HUES6 (cell line): ENCODE measurements at regions not wholly inside any gene's neighbourhood (a gene's known extent, or its start where the extent isn't known, plus 50 kb on each side); places are given as distances from the start of the nearest gene placed in this dataset.

Experiments used
- H3K27ac ChIP-seq: 2 replicates; pipeline ENCODE4 v1.7.0; 2013; ENCODE audit warnings: low read depth, mild to moderate bottlenecking, low read length, inconsistent platforms
- H3K27me3 ChIP-seq: 2 replicates; pipeline ENCODE4 v1.6.1; 2013; ENCODE audit warnings: low read length; ENCODE audit not compliant: control insufficient read depth, insufficient read depth
- H3K36me3 ChIP-seq: 2 replicates; pipeline ENCODE4 v1.6.1; 2013; ENCODE audit warnings: low read length; ENCODE audit not compliant: control insufficient read depth, insufficient read depth
- H3K4me1 ChIP-seq: 2 replicates; pipeline ENCODE4 v1.6.1; 2013; ENCODE audit warnings: low read length; ENCODE audit not compliant: control insufficient read depth, insufficient read depth
- H3K4me3 ChIP-seq: 2 replicates; pipeline ENCODE4 v1.5.1; 2013; ENCODE audit warnings: low read depth, low read length
- H3K9ac ChIP-seq: one replicate; pipeline ENCODE4 v1.6.1; 2013; ENCODE audit warnings: mild to moderate bottlenecking, low read length
- H3K9me3 ChIP-seq: 2 replicates; pipeline ENCODE4 v1.6.1; 2013; ENCODE audit warnings: low read depth, low read length; ENCODE audit not compliant: control insufficient read depth, insufficient read depth

DNA sequence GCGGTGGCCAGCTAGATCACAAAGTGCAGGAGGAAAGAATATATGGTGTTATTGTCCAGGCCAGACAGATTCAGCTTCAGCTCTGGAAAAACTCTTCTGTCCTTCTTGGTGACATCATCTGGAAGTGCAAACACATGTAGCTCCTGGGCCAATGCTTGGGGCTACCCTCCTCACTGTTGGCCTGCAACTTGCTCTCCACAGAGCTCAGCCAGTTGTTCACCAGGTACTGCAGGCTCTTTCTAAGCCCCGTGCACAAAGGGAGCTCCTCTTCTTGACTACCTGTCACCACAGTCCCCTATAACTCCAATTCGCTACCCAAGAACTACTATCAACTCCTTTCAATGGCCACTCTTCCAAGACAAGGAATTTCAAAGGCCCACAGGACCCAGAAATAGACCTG is 1175.9 kb upstream of the CDH9 start:
- Histone ChIP-seq H3K36me3 (no peaks in the 10 kb centered on the region), H3K9me3 (no peaks in the 10 kb centered on the region), H3K4me3 (no peak overlapping the region), H3K27ac (no peak overlapping the region), H3K27me3 (no peaks in the 10 kb centered on the region), H3K4me1 (no peaks in the 10 kb centered on the region), H3K9ac (no peak overlapping the region)

DNA sequence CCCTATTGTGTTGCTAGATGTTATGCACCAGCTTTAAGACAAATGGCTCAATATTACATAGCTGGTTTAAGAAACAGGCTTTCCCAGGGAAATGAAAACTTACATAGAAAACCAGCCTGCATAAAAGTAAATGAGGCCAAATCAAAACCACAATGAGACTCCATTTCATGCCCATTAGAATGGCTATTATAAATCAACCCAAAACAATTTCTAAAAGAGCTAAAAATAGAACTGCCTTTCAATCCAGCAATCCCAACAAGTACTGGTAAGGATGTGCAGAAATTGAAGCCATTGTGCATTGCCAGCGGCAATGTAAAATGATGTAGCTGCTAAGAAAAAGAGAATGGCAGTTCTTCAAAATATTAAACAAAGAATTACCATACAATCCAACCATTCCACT is 1170.0 kb upstream of the CDH9 start:
- no peaks in the 10 kb centered on the region for H3K27me3 ChIP-seq
- H3K9me3 ChIP-seq, result no peaks in the 10 kb centered on the region
- no peak overlapping the region for H3K4me3 ChIP-seq
- no peak overlapping the region for H3K9ac ChIP-seq
- H3K27ac ChIP-seq, result no peak overlapping the region
- no peaks in the 10 kb centered on the region for H3K36me3 ChIP-seq
- H3K4me1 ChIP-seq, result no peaks in the 10 kb centered on the region

DNA sequence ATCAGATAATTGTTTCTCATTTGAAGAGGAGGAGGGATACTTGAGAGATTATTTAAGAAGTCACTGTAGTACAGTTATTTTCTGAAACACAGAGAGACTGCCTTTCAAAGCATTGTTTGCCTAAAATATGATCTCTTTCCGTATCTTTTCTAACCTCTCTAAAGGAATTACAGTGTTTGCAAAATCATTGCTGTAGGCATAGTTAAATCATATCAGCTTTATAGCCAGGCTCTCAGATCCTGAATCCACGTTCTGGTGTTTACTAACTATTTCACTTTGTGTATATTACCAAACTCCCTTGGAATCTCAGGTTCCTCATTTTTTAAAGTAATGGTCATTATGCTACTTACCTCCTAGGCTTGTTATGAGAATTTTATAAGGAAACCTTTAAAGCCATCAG is 1151.6 kb upstream of the CDH9 start:
- H3K27me3 ChIP-seq, result no peaks in the 10 kb centered on the region
- no peaks in the 10 kb centered on the region for H3K36me3 ChIP-seq
- no peaks in the 10 kb centered on the region for H3K9me3 ChIP-seq
- H3K4me3 ChIP-seq, result no peak overlapping the region
- H3K4me1 ChIP-seq, result no peaks in the 10 kb centered on the region
- H3K27ac ChIP-seq, result no peak overlapping the region
- no peak overlapping the region for H3K9ac ChIP-seq

DNA sequence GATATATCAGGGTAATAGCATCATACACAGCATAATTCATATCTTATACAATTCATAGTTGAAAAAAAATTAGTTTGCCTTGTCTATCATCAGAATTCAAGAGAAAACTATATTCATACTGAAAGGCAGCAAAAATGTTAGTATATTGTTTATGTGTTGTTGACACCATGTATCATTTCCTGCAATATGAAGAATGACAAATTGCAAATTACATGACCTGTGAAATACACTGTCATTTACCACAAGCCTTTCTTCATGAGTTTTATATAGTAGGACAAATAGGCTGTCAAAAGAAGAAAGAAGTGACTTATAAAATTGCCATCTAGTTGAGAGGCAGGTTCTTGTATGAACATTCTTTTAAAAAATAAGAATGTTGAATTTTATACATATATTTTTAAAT is 1136.3 kb upstream of the CDH9 start:
- Histone ChIP-seq H3K9ac (no peak overlapping the region), H3K9me3 (no peaks in the 10 kb centered on the region), H3K36me3 (no peaks in the 10 kb centered on the region), H3K27ac (no peak overlapping the region), H3K4me1 (no peaks in the 10 kb centered on the region), H3K27me3 (no peaks in the 10 kb centered on the region), H3K4me3 (no peak overlapping the region)

DNA sequence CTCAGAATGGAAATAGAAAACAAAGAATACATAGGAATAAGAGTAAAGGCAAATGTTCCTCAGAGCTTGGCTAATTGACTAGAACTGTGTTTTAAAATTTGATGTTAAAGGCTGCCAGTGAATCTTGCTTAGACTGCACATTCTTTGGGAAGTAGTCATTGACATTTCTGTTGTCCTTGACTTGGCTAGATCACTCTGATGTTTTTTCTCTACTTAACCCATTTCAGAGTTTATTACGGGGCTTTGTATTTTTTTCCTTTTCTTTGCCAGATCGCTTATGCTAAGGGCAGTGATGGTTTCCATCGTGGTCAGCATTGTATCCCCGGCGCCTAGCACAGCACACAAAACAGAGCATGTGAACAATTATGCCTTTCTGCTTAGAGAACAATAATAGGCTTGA is 1126.7 kb upstream of the CDH9 start:
- Histone ChIP-seq H3K27me3 (no peaks in the 10 kb centered on the region), H3K27ac (no peak overlapping the region), H3K4me3 (no peak overlapping the region), H3K4me1 (no peaks in the 10 kb centered on the region), H3K9me3 (no peaks in the 10 kb centered on the region), H3K9ac (no peak overlapping the region), H3K36me3 (no peaks in the 10 kb centered on the region)

DNA sequence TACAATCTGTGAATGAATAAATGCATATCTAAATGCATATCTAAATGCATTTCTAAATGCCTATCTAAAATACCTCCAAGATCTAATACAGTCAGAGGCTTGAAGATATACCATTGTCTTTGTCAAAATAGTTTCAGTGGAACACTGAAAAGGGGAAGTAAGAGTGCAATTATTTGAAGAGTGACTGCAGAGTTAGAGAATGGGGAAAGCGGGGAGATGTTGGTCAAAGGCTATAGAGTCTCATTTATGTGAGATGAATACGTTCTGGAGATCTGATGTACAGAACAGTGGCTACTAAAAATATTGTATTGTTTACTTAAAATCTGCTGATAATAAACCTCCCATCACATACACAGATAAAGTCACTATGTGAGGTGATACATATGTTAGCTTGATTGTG is 1126.2 kb upstream of the CDH9 start:
- no peak overlapping the region for H3K27ac ChIP-seq
- no peaks in the 10 kb centered on the region for H3K9me3 ChIP-seq
- no peaks in the 10 kb centered on the region for H3K36me3 ChIP-seq
- no peaks in the 10 kb centered on the region for H3K27me3 ChIP-seq
- H3K4me3 ChIP-seq, result no peak overlapping the region
- H3K9ac ChIP-seq, result no peak overlapping the region
- H3K4me1 ChIP-seq, result no peaks in the 10 kb centered on the region

DNA sequence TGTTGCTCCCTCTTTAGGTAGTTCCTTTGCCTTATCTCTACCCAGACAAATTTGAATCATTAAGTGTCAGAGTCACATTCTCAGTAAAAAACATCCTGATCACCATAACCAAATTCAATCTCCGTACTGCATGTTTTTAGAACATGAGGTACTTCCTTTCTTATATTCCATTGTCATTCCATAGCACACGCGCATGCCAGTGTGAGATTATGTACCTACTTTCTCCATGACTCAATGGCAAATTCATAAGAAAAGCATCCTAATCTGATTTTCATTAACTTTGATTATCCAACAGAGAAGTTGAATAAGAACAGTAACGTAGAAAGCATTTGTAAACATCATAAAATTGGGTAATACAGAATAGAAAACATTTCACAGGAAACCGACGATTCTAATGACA is 1118.6 kb upstream of the CDH9 start:
- Histone ChIP-seq H3K9ac (no peak overlapping the region), H3K27me3 (no peaks in the 10 kb centered on the region), H3K4me3 (no peak overlapping the region), H3K4me1 (peaks cover 5% of the 10 kb centered on the region; the same call in 1 of the 2 replicates), H3K27ac (no peak overlapping the region), H3K9me3 (no peaks in the 10 kb centered on the region), H3K36me3 (no peaks in the 10 kb centered on the region)

DNA sequence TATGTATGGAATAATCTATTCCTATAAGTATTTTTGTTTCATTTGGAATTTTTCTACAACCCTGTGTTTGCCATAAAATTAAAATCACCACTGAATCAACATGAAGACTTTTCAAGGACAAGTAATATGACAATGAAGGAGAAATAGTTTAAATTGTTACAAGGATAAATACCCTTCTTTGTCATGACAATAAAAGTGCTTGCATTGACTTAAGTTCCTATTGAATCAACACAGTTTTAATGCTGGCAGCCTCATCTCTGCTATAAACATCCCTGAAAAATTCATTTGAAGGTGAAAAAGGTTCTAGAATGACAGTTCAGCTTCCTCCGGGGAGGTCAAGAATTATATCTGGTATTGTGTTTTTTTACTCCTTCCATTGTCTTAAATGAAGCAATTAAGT is 1105.1 kb upstream of the CDH9 start:
- Histone ChIP-seq H3K9me3 (peaks cover 5% of the 10 kb centered on the region; the same call in 1 of the 2 replicates), H3K4me1 (0 out of 2 replicates have a peak, but pooled peaks cover 7% of the 10 kb centered on the region), H3K27me3 (no peaks in the 10 kb centered on the region), H3K4me3 (no peak overlapping the region), H3K27ac (no peak overlapping the region), H3K36me3 (no peaks in the 10 kb centered on the region), H3K9ac (no peak overlapping the region)

DNA sequence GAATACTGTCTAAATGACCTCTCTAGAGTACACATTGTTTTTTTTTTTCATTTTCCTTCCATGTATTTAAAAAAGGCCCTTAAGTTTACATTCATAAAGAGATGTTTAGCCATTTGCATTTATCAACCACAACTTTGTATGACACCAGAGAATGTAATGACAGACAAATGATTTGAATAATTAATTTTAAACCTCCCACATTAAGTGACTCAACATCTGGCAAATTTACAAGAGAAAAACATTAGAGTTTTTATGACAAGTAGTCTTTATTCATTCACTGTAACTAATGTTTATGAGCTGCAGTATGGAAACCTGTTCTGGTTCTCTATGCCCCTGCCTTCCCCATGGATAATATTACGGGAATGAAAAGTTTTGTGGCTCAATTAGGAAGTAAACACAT is 1093.8 kb upstream of the CDH9 start:
- Histone ChIP-seq H3K9ac (no peak overlapping the region), H3K27ac (no peak overlapping the region), H3K4me3 (no peak overlapping the region), H3K27me3 (no peaks in the 10 kb centered on the region), H3K36me3 (no peaks in the 10 kb centered on the region), H3K4me1 (no peaks in the 10 kb centered on the region), H3K9me3 (no peaks in the 10 kb centered on the region)

DNA sequence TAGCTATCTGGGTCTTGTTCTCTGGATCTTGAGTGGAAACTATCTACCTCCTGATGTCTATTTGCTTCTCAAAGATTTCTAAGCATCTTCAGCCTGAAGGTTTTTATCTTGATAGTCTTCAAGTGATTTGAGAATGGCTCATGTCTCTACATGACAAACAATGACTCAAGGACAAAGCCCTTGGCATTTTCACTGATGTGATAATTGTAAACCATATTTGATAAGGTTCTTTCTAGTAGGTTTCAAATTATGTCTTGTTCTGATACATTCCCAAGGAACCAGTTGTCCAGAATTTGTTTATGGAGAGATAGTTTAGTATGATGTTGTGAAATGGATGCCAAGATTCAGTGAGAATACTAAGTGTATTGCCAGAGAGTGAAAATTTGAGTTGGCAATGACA is 1079.3 kb upstream of the CDH9 start:
- H3K4me3 ChIP-seq, result no peak overlapping the region
- no peaks in the 10 kb centered on the region for H3K36me3 ChIP-seq
- H3K27ac ChIP-seq, result no peak overlapping the region
- no peaks in the 10 kb centered on the region for H3K9me3 ChIP-seq
- H3K9ac ChIP-seq, result no peak overlapping the region
- no peaks in the 10 kb centered on the region for H3K27me3 ChIP-seq
- H3K4me1 ChIP-seq, result no peaks in the 10 kb centered on the region

DNA sequence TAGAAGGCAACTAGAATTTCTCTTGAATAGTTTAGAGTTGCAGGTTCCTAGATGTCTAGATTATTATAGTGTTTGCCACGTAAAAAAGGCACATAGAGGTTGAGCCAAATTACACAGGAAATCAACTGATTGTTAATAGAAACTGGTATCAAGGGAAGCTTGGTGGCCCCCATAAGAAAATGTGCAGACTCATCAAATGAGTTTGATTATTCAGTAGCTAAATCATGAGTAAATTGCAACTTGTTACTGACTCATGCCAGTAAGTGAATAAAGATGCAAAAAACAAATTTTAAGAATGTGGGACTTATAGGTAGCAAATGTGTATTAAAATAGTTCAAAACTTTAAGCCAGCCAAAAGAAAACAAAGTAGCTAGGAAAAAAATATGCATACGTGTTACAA is 1078.9 kb upstream of the CDH9 start:
- Histone ChIP-seq H3K27me3 (no peaks in the 10 kb centered on the region), H3K36me3 (no peaks in the 10 kb centered on the region), H3K9ac (no peak overlapping the region), H3K9me3 (no peaks in the 10 kb centered on the region), H3K4me1 (no peaks in the 10 kb centered on the region), H3K27ac (no peak overlapping the region), H3K4me3 (no peak overlapping the region)

DNA sequence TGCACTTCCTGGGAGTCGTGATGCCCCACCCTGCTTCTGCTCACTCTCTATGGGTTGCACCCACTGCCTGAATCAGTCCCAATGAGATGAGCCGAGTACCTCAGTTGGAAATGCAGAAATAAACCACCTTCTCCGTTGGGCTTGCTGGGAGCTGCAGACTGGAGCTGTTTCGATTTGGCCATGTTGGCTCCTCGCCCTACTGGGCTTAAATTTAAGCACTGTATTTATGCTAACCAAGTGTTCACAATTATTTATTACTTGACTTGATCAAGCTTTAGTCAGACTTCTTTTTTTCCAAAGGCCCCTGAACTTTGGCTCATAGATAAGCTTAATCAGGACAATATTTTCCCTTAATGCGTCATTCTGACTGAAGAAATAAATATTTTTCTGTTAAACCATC is 1072.4 kb upstream of the CDH9 start:
- no peak overlapping the region for H3K4me3 ChIP-seq

More for the DNA sequence above, 1072.4 kb upstream of the CDH9 start:
- Histone ChIP-seq H3K27me3 (no peaks in the 10 kb centered on the region), H3K4me1 (no peaks in the 10 kb centered on the region), H3K9ac (no peak overlapping the region), H3K27ac (no peak overlapping the region), H3K9me3 (no peaks in the 10 kb centered on the region), H3K36me3 (no peaks in the 10 kb centered on the region)
